Activated CD4-positive, CD25-positive, alpha-beta regulatory T cell treated with anti-CD3 and anti-CD28 coated beads, Interleukin-2, amount 50 U/mL, for 24 hours (primary cell): ENCODE measurements at regions not wholly inside any gene's neighbourhood (a gene's known extent, or its start where the extent isn't known, plus 50 kb on each side); places are given as distances from the start of the nearest gene placed in this dataset.
"Not testable (repeated sequence)": the region's sequence is repeated elsewhere in the genome, so short reads cannot be mapped to it uniquely, and the experiment has no call there.

Experiments
- ATAC-seq, 2 donors: fragments of 150-1000 bp; cut with Tn5 transposase; one replicate each; pipeline ENCODE4 v1.10.0; 2021; ENCODE audit warnings: mild to moderate bottlenecking in 1 of 2, moderate library complexity in 1 of 2

DNA sequence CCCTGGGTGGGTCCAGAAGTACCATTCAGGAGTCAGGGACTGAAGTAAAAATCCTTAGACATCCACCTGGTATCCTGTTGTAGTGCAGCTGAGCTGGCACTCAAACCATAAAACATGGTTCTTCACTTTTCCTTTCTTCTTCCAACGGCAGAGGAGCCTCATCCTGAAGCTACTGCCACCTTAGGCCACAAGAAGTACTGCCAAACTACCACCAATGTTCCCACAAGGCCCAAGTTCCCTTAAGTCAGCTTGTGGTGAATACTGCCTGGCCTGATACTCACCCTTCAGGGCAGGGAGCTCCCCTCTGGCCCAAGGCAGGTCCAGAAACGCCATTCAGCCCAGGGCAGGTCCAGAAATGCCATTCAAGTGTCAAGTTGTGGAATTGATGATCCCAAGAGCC lies 1053.4 kb upstream of the CITED2 start:
- no peak for ATAC-seq

DNA sequence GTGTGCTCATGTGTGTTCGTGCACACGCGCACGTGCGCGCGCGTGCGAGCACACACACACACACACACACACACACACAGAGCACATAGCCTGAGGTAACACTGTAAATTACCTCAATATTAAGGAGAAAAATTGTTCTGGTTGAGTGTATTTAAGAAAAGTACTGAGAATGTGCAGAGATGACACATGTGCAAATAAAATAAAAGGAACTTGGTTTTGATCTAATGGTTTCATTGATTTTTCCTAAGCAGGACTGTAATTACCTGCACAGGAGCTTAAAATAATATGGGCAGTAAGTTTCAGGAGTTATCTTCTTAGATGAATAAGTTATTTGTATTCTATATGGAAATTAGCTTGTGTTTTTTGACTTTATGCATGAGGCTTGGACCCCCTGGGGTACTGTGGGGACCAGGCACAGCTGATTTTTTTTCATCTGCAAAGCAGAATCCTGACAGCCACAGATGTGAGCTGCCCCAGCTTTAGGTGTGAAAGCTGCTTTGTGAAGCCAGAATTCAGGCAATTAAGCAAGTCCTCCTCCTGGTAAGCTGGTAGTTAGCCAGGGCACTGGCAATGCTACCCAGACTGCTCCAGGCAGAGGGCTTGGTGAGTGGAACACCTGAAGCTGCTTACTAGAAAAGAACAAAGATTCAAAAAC lies 1040.6 kb upstream of the CITED2 start:
- no peak for ATAC-seq

DNA sequence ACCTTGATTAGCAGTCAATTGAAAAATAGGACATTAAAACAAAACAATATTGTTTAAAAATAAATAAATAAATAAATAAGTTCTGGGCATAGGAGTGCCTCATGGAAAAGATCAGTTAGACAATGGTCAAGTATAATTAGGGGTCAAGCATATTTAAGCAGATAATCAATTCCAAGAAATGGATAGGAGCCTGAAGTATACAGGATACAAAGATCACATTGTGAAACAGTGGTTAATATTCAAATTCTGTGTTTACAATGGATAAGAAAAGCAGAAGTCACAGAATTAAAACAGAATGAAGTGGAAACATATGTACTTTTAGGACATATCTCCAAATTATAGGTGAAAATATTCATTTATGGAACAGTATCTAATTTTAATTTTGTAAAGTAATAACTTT lies 1028.6 kb upstream of the CITED2 start:
- no peak for ATAC-seq

GRCh38 chr6:140401761-140402160 lies 1027.3 kb upstream of the CITED2 start:
- ATAC-seq = no peak

DNA sequence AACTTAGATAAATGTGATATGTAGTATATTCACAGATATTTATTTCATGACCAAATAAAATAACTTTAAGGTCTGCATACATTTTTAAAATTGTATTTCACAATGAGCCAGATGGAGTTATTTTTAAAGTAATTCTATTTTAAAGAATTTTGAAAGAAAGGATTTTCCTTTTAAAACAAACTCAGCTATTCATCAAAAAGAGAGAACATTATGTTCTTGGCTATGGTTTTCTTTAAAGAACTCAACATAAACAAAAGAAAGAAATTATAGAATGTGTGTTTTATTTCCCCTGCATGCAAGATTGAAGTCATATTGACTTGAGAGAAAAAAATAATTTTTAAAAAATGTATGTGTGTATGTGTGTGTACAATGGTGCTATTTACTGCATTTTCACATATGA lies 1023.6 kb upstream of the CITED2 start:
- no peak for ATAC-seq

DNA sequence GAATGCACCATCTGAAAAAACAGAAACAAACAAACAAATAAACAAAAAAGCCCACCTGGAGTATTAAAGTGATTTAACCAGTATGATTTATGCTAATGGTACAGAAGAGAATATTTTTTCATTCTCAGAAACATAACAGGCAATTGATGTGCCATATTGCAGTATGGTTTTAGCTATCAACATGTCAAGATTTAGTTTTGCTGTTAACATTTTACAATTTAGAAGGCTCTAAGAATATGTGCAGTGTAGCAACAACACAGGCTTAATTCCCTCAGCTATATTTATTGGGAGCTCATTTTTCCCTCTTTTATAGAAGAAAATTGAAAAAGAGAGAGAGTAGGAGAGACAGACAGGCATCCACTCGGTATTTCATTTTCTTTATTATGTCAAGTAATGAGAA lies 1022.7 kb upstream of the CITED2 start:
- ATAC-seq = no peak

- no peak for ATAC-seq
Measured at GRCh38 chr6:140393665-140394540, 1019.5 kb upstream of the CITED2 start.

DNA sequence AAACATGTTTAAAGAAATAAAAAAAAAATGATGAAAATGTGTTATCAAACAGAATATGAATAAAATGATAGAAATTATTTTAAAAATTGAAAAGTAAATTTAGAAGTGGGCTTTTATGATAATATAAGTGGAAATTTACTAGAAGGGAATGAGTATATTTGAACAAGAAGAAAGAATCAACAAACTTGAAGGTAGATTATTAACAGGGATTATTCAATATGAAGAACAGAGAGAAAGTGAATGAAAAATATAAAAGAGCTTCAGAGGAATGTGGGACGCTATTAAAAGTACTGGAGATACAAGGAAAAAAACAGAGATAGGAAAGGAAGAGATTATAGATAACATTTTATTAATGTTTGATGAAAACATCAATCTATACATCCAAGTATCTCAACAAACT lies 1014.4 kb upstream of the CITED2 start:
- ATAC-seq = no peak

DNA sequence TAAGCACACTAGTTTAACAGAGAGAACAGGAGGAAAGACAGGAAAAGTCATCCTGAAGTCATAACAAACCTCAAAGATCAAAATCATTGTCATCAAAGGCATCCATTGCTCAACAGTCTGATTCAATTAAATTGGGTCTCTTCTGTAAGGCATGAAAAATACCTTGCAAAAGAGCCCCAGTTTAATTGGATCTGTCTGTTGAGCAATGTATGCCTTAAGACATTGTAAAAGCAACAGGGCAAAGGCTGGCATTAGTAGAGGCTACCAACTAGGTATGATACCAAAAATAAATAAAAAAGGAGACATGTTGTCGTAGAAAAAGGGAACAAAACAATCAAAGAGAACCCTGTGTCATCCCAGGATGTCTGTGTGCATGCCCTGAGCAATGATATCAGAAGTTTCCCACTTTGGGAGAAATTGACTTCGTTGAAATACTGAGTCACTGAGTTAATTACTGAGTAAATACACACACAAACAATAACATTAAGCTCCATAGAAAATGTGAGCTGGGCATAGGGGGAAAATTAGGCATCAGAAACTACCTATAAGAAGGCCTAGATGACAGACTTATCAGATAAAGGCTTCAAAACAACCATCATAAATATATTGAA lies 1013.8 kb upstream of the CITED2 start:
- no peak for ATAC-seq

DNA sequence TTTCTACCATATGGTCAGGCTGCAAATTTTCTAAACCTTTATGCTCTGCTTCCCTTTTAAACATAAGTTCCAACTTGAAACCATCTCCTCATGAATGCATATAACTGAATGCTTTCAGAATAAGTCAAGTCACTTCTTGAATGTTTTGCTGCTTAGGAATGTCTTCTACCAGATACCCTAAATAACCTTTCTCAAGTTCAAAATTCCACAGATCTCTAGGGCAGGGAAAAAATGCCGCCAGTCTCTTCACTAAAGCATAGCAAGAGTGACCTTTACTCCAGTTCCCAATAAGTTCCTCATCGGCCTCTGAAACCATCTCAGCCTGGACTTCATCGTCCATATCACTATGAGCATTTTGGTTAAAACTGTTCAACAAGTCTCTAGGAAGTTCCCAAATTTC lies 1011.2 kb upstream of the CITED2 start:
- ATAC-seq = no peak

DNA sequence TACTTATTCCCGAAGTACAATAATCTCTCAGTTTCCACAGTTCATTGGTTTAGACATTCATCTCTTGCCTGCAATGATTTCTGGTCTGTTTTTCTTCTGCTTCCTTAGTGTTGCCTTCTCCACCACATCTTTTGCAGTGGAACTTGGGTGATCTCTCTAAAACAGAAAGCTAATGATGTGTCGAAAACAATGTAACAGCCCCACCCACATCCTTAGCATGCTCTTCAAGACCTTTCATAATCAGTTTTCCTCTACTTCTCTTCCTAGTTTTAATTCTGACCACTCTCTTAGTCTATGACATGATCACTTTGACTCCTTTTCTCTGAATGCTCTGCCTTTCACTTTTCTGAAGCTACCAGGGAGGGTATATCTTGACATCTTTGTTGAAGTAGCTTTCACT lies 1007.9 kb upstream of the CITED2 start:
- ATAC-seq = no peak

GRCh38 chr6:140380427-140381218 lies 1006.2 kb upstream of the CITED2 start:
- ATAC-seq = no peak

DNA sequence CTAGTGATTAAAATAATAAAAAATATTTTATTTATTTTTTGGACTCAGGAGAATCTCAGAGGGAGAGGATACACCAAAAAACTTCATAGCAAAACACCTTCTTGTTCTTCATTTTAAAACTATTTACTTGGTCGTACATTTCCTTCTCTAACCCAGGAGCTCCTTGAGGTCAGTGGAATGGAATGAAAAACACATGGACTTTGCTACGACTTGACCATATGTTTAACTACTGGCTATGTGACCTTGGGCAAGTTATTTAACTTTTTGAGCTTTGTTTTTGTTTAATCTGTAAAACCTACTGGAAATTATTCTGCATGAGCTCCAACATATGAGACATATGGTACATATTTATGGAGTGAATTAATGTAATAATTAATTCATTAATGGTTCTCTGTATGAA lies 1005.5 kb upstream of the CITED2 start:
- no peak for ATAC-seq

GRCh38 chr6:140376209-140376608 lies 1001.8 kb upstream of the CITED2 start:
- no peak for ATAC-seq

DNA sequence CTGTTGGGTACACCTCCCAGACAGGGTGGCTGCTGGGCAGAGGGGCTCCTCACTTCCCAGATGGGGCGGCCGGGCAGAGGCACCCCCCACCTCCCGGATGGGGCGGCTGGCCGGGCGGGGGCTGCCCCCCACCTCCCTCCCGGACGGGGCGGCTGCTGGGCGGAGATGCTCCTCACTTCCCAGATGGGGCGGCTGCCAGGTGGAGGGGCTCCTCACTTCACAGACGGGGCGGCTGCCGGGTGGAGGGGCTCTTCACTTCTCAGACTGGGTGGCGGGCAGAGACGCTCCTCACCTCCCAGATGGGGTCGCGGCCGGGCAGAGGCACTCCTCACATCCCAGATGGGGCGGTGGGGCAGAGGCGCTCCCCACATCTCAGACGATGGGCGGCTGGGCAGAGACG lies 999.3 kb upstream of the CITED2 start:
- ATAC-seq = not testable (repeated sequence)

DNA sequence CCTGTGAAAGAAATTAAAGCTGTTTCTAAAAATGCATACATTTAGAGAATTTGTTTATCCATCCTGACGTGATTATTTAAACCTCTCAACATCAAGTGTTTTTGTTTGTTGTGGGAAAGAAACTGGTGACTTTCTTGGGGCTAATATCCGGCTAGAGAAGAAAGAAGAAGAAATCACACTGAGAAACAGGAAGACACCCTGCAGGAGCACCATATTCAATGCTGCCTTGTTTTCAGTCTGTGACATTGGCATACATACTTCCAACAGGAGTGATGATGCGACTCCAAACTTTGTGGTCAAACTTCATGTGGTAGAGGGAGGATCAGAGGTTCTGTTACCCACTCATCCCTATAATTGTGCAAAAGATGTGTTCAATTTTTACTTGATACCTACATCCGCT lies 997.6 kb upstream of the CITED2 start:
- no peak for ATAC-seq

DNA sequence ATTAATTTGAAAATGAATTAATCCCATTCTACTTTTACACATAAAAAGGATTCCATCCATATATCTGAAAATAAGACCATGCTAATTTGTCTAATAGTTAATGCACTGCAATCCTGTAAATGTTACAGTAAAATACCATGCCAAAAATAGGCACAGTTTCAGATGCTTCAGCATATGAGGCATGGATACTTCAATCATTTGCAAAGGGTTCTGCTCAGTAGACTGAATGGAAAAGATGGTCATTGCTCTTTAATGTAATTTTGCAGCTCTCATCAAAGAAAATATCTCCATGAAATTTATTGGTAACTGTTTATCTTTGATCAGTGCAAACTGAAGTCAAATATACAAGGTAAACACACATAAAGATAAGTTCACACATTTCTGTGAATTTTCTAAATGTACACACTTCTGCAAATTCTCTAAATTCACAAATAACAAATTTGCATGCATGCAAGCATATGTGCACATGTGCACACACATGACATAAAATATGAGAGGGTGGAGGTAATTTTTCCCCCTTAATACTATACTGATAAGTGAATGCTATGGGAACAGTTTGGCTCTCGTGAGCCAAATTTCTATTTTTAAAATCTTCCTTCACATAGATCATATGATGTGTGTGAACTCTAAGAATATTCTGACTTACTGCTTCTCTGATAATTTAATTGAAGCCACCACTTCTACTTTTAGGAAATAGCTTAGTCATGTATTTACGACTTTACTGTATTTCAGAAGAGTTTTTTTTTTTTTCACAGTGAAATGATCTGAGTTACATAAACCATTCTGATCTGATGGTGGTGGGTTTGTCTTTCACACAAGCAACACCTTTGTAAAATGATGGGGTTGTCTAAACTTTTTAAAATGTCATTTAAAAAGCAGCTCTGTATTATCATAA lies 996.8 kb upstream of the CITED2 start:
- ATAC-seq = no peak

GRCh38 chr6:140370441-140370840 lies 996.0 kb upstream of the CITED2 start:
- ATAC-seq = no peak

- ATAC-seq = no peak
Measured at GRCh38 chr6:140366991-140367390, 992.5 kb upstream of the CITED2 start.

DNA sequence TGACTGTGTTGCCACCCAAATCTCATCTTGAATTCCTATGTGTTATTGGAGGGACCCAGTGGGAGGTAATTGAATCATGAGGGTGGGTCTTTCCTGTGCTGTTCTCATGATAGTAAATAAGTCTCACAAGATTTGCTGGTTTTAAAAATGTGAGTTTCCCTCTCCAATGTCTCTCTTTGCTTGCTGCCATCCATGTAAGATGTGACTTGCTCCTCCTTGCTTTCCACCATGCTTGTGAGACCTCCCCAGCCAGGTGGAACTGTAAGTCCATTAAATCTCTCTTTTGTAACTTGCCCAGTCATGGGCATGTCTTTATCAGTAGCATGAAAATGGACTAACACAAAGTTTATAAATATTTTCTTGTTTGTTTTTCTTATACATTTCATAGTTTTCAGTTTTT lies 990.5 kb upstream of the CITED2 start:
- no peak for ATAC-seq

DNA sequence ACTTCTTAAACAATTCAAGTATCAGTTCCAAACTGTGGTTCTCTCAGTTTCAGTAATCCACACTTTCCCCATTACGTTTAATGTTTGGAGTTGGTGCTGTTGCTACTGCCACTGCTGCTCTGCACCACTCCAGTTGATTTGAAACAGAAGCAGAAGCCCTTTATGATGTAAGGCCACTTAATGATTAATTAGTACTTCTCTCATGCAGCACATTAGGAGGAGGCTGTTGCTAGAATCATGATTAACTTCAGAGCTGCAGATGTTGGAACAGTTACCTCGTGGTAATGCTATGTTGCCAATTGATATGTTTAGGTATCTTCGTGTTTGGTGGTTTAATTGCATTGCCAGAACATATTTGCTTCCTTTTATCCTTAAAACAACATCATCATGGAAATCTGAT lies 986.2 kb upstream of the CITED2 start:
- ATAC-seq = no peak

GRCh38 chr6:140355476-140355875 lies 981.0 kb upstream of the CITED2 start:
- no peak for ATAC-seq
